ENCODE measurements at regions not wholly inside any gene's neighbourhood (a gene's known extent, or its start where the extent isn't known, plus 50 kb on each side); places are given as distances from the start of the nearest gene placed in this dataset.

- TF ChIP-seq PRDM4 (tag by site-specific recombination; IDR thresholded peaks at IDR 0.05) (no peak), YY1 (tag by site-specific recombination; IDR thresholded peaks at IDR 0.05) (no peak), ZNF692 (tag by site-specific recombination; IDR thresholded peaks at IDR 0.05) (peak; percentile 48; the same call in 1 of the 2 replicates), GLIS2 (tag by site-specific recombination; IDR thresholded peaks at IDR 0.05) (peak; percentile 81), ZNF274 (IDR thresholded peaks at IDR 0.05; ENCODE audit: low read length) (no peak), ZNF274 (tag by site-specific recombination; IDR thresholded peaks at IDR 0.05; ENCODE audit: borderline replicate concordance) (no peak), ZFP3 (tag by site-specific recombination; IDR thresholded peaks at IDR 0.05; ENCODE audit: low read depth) (no peak), ZNF248 (tag by site-specific recombination; IDR thresholded peaks at IDR 0.05) (no peak), ZBTB17 (tag by site-specific recombination; IDR thresholded peaks at IDR 0.05) (peak; percentile 86), SETDB1 (IDR thresholded peaks at IDR 0.05; ENCODE audit: insufficient read length, low read length) (no peak), ZEB2 (tag by site-specific recombination; IDR thresholded peaks at IDR 0.05) (peak; percentile 84), ZNF37A (tag by site-specific recombination; IDR thresholded peaks at IDR 0.05) (no peak), ZNF239 (tag by site-specific recombination; IDR thresholded peaks at IDR 0.05) (no peak), GLIS1 (tag by site-specific recombination; IDR thresholded peaks at IDR 0.05) (peak; percentile 54), ZNF416 (tag by site-specific recombination; IDR thresholded peaks at IDR 0.05) (no peak), ZBTB21 (tag by site-specific recombination; IDR thresholded peaks at IDR 0.05) (no peak), ZNF555 (tag by site-specific recombination; conservative IDR thresholded peaks at IDR 0.05) (no peak), YY2 (tag by site-specific recombination; IDR thresholded peaks at IDR 0.05) (no peak), SALL2 (tag by site-specific recombination; IDR thresholded peaks at IDR 0.05; ENCODE audit: borderline replicate concordance) (no peak), ZNF843 (tag by site-specific recombination; IDR thresholded peaks at IDR 0.05) (no peak), ZNF184 (tag by site-specific recombination; IDR thresholded peaks at IDR 0.05) (no peak), ZNF146 (tag by site-specific recombination; IDR thresholded peaks at IDR 0.05) (no peak), ZNF510 (tag by site-specific recombination; IDR thresholded peaks at IDR 0.05; ENCODE audit: insufficient replicate concordance) (no peak), ZNF426 (tag by site-specific recombination; IDR thresholded peaks at IDR 0.05) (no peak), ZFP37 (tag by site-specific recombination; IDR thresholded peaks at IDR 0.05) (peak; percentile 44; the same call in 1 of the 2 replicates), HOXA7 (CRISPR knock-in tag; IDR thresholded peaks at IDR 0.05; ENCODE audit: borderline replicate concordance) (no peak), ZNF558 (tag by site-specific recombination; IDR thresholded peaks at IDR 0.05) (no peak), KLF17 (tag by site-specific recombination; IDR thresholded peaks at IDR 0.05) (peak; percentile 43; the same call in 1 of the 2 replicates), SP3 (tag by site-specific recombination; IDR thresholded peaks at IDR 0.05) (no peak; the same call in 1 of the 2 replicates)
- TF ChIP-seq, protein P1, sequence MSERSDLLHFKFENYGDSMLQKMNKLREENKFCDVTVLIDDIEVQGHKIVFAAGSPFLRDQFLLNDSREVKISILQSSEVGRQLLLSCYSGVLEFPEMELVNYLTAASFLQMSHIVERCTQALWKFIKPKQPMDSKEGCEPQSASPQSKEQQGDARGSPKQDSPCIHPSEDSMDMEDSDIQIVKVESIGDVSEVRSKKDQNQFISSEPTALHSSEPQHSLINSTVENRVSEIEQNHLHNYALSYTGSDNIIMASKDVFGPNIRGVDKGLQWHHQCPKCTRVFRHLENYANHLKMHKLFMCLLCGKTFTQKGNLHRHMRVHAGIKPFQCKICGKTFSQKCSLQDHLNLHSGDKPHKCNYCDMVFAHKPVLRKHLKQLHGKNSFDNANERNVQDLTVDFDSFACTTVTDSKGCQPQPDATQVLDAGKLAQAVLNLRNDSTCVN (tag by site-specific recombination; optimal IDR thresholded peaks at IDR 0.05), result no peak
These were observed 75.1 kb upstream of the VGLL4 start (continued) for GRCh38 chr3:11718637-11719405.
